Keratinocyte (primary cell): ENCODE measurements at regions not wholly inside any gene's neighbourhood (a gene's known extent, or its start where the extent isn't known, plus 50 kb on each side); places are given as distances from the start of the nearest gene placed in this dataset.

Experiments used
- DNase-seq: peaks from one replicate; pipeline ENCODE4 v3.0.0-alpha.2; 2011; ENCODE audit warnings: low read depth, missing footprints, low spot score
- FAIRE-seq: peaks from 2 replicates; lab custom pipeline; 2011; peaks lifted over from hg19 to GRCh38; lab: Jason Lieb, UNC
- H2AFZ ChIP-seq: 2 replicates; pipeline ENCODE4 v1.6.0; 2012; ENCODE audit warnings: low read length, control low read depth, inconsistent platforms; ENCODE audit not compliant: control insufficient read depth
- H3K27ac ChIP-seq: 2 replicates; pipeline ENCODE4 v1.5.1; 2011; ENCODE audit warnings: low read length; ENCODE audit not compliant: control insufficient read depth, insufficient read depth
- H3K27me3 ChIP-seq: 3 replicates; pipeline ENCODE4 v1.6.0; 2011; ENCODE audit warnings: low read length; ENCODE audit not compliant: control insufficient read depth, insufficient read depth; ENCODE audit errors: extremely low read depth
- H3K36me3 ChIP-seq, 2 experiments: 2 replicates in 1 of 2; 3 replicates in 1 of 2; pipeline ENCODE4 v1.5.1; 2011; ENCODE audit warnings: low read length in 2 of 2, mild to moderate bottlenecking in 1 of 2; ENCODE audit not compliant: control insufficient read depth in 2 of 2, insufficient read depth in 2 of 2; ENCODE audit errors: extremely low read depth in 1 of 2
- H3K4me1 ChIP-seq: 3 replicates; pipeline ENCODE4 v1.5.1; 2011; ENCODE audit warnings: low read length; ENCODE audit not compliant: control insufficient read depth, insufficient read depth; ENCODE audit errors: extremely low read depth
- H3K4me2 ChIP-seq: 3 replicates; pipeline ENCODE4 v1.6.0; 2011; ENCODE audit warnings: low read depth, low read length; ENCODE audit not compliant: control insufficient read depth, insufficient read depth; ENCODE audit errors: extremely low read depth
- H3K4me3 ChIP-seq, 3 experiments: fragments of 200-600 bp in 1 of 3; sonication (generic) in 1 of 3; 2 replicates in 2 of 3; 3 replicates in 1 of 3; pipeline ENCODE4 v1.5.1; 2011 to 2016; ENCODE audit warnings: low read length in 3 of 3, mild to moderate bottlenecking in 3 of 3, control low read depth in 2 of 3, inconsistent platforms in 1 of 3, low read depth in 1 of 3, mixed read lengths in 1 of 3, mixed run types in 1 of 3, moderate library complexity in 1 of 3; ENCODE audit not compliant: control insufficient read depth in 2 of 3, insufficient read depth in 2 of 3; ENCODE audit errors: extremely low read depth in 1 of 3
- H3K79me2 ChIP-seq: 2 replicates; pipeline ENCODE4 v1.6.0; 2012; ENCODE audit warnings: low read length; ENCODE audit not compliant: control insufficient read depth, insufficient read depth
- H3K9ac ChIP-seq: 3 replicates; pipeline ENCODE4 v1.6.0; 2011; ENCODE audit warnings: low read length; ENCODE audit not compliant: control insufficient read depth, insufficient read depth; ENCODE audit errors: extremely low read depth
- H3K9me1 ChIP-seq: 3 replicates; pipeline ENCODE4 v1.6.0; 2011; ENCODE audit warnings: low read length; ENCODE audit not compliant: control insufficient read depth, insufficient read depth; ENCODE audit errors: extremely low read depth
- H3K9me3 ChIP-seq: 2 replicates; pipeline ENCODE4 v1.5.1; 2012; ENCODE audit warnings: low read depth, low read length; ENCODE audit not compliant: control insufficient read depth
- H4K20me1 ChIP-seq: 3 replicates; pipeline ENCODE4 v1.6.0; 2011; ENCODE audit warnings: low read length; ENCODE audit not compliant: control insufficient read depth, insufficient read depth; ENCODE audit errors: extremely low read depth
- CTCF ChIP-seq, 3 experiments: IDR thresholded peaks in 1 of 3; conservative IDR thresholded peaks in 1 of 3; optimal IDR thresholded peaks in 1 of 3; 2 replicates in 2 of 3; 3 replicates in 1 of 3; pipeline versions ENCODE3 to v1.5.1; 2011; ENCODE audit warnings: low read length in 3 of 3, mild to moderate bottlenecking in 3 of 3, moderate library complexity in 2 of 3, control low read depth in 1 of 3, inconsistent platforms in 1 of 3; ENCODE audit not compliant: insufficient read depth in 2 of 3; ENCODE audit errors: extremely low read depth in 1 of 3
- EZH2 ChIP-seq: IDR thresholded peaks from one replicate; pipeline ENCODE4 v1.6.1; 2012; ENCODE audit warnings: inconsistent platforms, mild to moderate bottlenecking, low read length, moderate library complexity
- dilution Hi-C: fragments of 300-500 bp; cut with MboI; formaldehyde crosslinking; loops from one replicate; pipeline ENCODE4 v1.7.0; 2020; ENCODE audit warnings: low sequenced_read_pairs; ENCODE audit not compliant: extremely low pct_ligation_motif_present

DNA sequence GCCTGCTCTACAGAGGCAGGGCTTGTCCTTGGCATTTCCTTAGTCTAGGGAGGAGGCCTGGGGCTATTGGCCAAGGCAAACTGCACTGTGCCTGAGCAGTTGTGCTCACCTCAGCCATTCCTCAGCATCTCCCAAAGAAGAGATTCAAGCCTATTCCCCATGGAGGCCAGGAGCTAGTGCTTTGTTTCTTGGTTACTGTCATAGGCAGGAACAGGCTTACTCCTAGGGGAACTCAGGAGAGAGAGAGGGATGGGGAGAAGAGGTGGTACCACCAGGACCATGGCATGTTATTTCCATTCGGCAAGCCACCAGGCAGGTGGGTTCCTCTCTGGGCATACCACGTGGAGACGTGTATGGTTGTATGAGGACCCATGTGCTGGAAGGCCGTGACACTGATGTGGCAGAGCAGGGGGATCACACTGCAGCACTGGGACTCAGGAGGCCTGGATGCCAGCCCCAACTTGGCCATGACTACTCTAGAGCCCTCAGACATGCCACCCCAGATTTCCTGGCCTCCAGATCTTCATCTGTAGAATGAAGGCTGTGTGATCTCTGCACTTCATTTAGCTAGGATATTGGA, 233.7 kb downstream of the LOXHD1 start:
- Histone ChIP-seq H3K9me1 (no peaks in the 10 kb centered on the region), H3K4me2 (no peak overlapping the region), H3K27ac (no peak overlapping the region), H3K9me3 (no peaks in the 10 kb centered on the region), H2AFZ (no peak overlapping the region), H3K4me3 (no peak overlapping the region), H3K4me1 (peaks cover 11% of the 10 kb centered on the region), H3K9ac (no peak overlapping the region), H3K27me3 (no peaks in the 10 kb centered on the region), H3K36me3 (no peaks in the 10 kb centered on the region), H3K79me2 (no peaks in the 10 kb centered on the region), H4K20me1 (no peaks in the 10 kb centered on the region)
- TF ChIP-seq EZH2 (no peak), CTCF (optimal IDR thresholded peaks at IDR 0.05 in 1 of 3, IDR thresholded peaks at IDR 0.05 in 1 of 3, conservative IDR thresholded peaks at IDR 0.05 in 1 of 3; ENCODE audit: extremely low read depth in 1 of 3, insufficient read depth in 2 of 3, low read length in 3 of 3) (no peak)
- dilution Hi-C loops: no loop called here
- no peak for FAIRE-seq
- DNase-seq: no peak

DNA sequence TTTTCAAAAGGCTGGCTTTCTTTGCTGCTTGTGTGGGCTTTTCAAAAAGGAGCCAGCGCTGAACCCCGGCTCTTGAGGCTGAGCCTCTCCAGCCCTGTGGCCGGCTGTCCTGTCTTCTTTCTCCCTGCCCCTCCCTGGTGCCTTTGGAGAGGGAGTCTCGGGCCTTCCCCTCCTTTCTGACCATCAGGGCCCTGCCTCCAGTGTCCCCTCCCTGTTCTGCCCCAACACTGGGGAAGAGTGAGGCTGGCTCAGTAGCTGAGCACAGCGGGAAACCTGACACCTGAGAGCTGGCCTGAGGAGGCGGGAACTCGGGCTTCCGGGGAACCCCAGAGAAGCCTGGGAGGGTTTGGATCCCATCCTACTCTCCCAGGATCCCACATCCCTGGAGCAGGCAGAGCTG, 232.1 kb downstream of the LOXHD1 start:
- Histone ChIP-seq H3K36me3 (no peaks in the 10 kb centered on the region), H4K20me1 (no peaks in the 10 kb centered on the region), H3K79me2 (no peaks in the 10 kb centered on the region), H3K4me2 (no peak overlapping the region), H3K27ac (no peak overlapping the region), H3K9ac (no peak overlapping the region), H3K4me1 (no peaks in the 10 kb centered on the region), H3K9me1 (no peaks in the 10 kb centered on the region), H3K27me3 (no peaks in the 10 kb centered on the region), H3K4me3 (no peak overlapping the region), H3K9me3 (no peaks in the 10 kb centered on the region), H2AFZ (peak overlapping the region; percentile 58)
- no peak for FAIRE-seq
- dilution Hi-C loops: no loop called here
- no peak for DNase-seq
- TF ChIP-seq CTCF (optimal IDR thresholded peaks at IDR 0.05 in 1 of 3, IDR thresholded peaks at IDR 0.05 in 1 of 3, conservative IDR thresholded peaks at IDR 0.05 in 1 of 3; ENCODE audit: extremely low read depth in 1 of 3, insufficient read depth in 2 of 3, low read length in 3 of 3) (no peak), EZH2 (no peak)
